Calu3 (cell line): ENCODE measurements at regions not wholly inside any gene's neighbourhood (a gene's known extent, or its start where the extent isn't known, plus 50 kb on each side); places are given as distances from the start of the nearest gene placed in this dataset.

Source experiments
- BruUV-seq: library from RNA; stranded (reverse); fragments of 400-500 nt; replicated peaks from 2 replicates; lab custom pipeline; 2021; lab: Mats Ljungman, UMichigan
- CTCF ChIA-PET: fragments of 300-600 bp; sonication (Branson Sonifier 250); formaldehyde crosslinking; loops from one replicate; lab custom pipeline; 2022; ENCODE audit warnings: antibody characterized with exemption; lab: Charles Lee
- DNase-seq: peaks from one replicate; pipeline ENCODE4 v3.0.0; 2022
- H3K27ac Mint-ChIP-seq: one replicate; pipeline ENCODE4 v1.8.0; 2022; ENCODE audit warnings: mixed read lengths; ENCODE audit not compliant: unreplicated experiment
- H3K27me3 Mint-ChIP-seq: one replicate; pipeline ENCODE4 v1.8.0; 2022; ENCODE audit warnings: mixed read lengths; ENCODE audit not compliant: unreplicated experiment
- H3K36me3 Mint-ChIP-seq: one replicate; pipeline ENCODE4 v1.8.0; 2022; ENCODE audit warnings: mild to moderate bottlenecking, moderate library complexity, mixed read lengths; ENCODE audit not compliant: insufficient read depth, unreplicated experiment
- H3K4me1 Mint-ChIP-seq: one replicate; pipeline ENCODE4 v1.8.0; 2022; ENCODE audit warnings: mild to moderate bottlenecking, low read depth, mixed read lengths; ENCODE audit not compliant: unreplicated experiment
- H3K4me3 Mint-ChIP-seq: one replicate; pipeline ENCODE4 v1.8.0; 2022; ENCODE audit warnings: mild to moderate bottlenecking, low read depth, moderate library complexity, mixed read lengths; ENCODE audit not compliant: unreplicated experiment
- H3K9me3 Mint-ChIP-seq: one replicate; pipeline ENCODE4 v1.8.0; 2022; ENCODE audit warnings: low read depth, mixed read lengths; ENCODE audit not compliant: unreplicated experiment
- intact Hi-C: fragments of 100-400 bp; cut with micrococcal nuclease; formaldehyde crosslinking; loops from one replicate; pipeline ENCODE4 v1.10.0; 2022; ENCODE audit not compliant: unreplicated experiment
- TF ChIP-seq, protein P1 (sequence below): fragments of 200-600 bp; IDR thresholded peaks from one replicate; pipeline ENCODE4 v1.8.0; 2022; ENCODE audit warnings: antibody characterized with exemption; ENCODE audit not compliant: unreplicated experiment

DNA sequence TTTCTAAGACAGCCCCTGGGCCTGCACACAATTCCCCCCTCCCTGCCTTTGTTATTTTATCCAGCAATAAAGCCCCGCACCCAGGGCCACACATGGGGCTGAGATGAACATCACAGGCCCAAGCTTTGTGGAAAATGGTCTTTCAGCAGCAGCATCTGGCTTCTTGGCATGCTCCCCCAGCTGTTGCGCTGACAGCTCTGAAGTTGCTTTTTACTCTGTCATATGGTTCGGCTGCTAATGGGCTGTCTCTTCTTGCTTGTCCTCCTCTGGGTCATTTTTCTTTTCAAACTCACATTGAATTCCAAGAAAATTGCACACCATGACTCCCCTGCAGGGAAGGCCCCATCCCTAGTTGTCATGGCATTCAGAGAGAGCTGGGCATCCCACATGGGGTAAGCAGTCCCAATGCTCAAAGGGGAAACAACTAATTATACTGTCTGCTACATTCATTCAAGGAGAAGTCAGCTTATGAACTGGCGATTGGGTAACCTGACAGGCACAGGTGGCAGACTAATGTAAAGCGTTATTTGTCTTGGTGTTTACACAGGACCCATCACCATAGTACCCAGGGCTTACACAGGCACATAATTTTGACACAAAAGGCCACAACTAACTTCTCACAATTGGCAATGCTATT, 74.0 kb upstream of the CDKN3 start:
- Mint-ChIP-seq H3K27me3 (no peaks in the 10 kb centered on the region), H3K27ac (no peak overlapping the region), H3K9me3 (no peaks in the 10 kb centered on the region), H3K36me3 (no peaks in the 10 kb centered on the region), H3K4me3 (no peak overlapping the region), H3K4me1 (no peaks in the 10 kb centered on the region)
- CTCF ChIA-PET: no interaction called here
- TF ChIP-seq, protein P1, sequence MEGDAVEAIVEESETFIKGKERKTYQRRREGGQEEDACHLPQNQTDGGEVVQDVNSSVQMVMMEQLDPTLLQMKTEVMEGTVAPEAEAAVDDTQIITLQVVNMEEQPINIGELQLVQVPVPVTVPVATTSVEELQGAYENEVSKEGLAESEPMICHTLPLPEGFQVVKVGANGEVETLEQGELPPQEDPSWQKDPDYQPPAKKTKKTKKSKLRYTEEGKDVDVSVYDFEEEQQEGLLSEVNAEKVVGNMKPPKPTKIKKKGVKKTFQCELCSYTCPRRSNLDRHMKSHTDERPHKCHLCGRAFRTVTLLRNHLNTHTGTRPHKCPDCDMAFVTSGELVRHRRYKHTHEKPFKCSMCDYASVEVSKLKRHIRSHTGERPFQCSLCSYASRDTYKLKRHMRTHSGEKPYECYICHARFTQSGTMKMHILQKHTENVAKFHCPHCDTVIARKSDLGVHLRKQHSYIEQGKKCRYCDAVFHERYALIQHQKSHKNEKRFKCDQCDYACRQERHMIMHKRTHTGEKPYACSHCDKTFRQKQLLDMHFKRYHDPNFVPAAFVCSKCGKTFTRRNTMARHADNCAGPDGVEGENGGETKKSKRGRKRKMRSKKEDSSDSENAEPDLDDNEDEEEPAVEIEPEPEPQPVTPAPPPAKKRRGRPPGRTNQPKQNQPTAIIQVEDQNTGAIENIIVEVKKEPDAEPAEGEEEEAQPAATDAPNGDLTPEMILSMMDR: no peak
- intact Hi-C loops: loop anchor here (10.0 kb wide), 1 partner anchor 388 kb away; no protein-coding TSS in a partner anchor
- no peak for DNase-seq
- no TSS peak for BruUV-seq

DNA sequence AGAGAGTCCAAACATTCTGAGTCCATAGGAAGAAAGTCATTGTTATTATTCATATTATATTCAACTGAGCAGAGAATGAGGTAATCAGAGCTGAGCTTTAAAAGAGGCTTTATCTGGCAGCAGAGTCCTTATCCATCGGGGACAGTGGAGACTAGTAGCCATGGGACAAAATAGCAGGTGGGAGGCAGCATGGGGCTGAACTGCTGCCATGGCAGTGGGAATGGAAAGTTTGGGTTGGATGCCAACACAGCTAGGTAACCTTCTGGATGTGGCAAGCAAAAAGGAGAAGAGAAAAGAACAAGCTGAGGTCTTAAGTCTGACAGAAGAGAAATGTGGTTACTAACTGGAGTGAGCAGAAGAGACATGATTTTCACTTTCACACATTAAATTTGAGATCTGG, 71.0 kb upstream of the CDKN3 start:
- BruUV-seq: no TSS peak
- Mint-ChIP-seq H3K27me3 (no peaks in the 10 kb centered on the region), H3K27ac (no peak overlapping the region), H3K4me1 (no peaks in the 10 kb centered on the region), H3K36me3 (no peaks in the 10 kb centered on the region), H3K4me3 (no peak overlapping the region), H3K9me3 (no peaks in the 10 kb centered on the region)
- intact Hi-C loops: loop anchor here (10.0 kb wide), 1 partner anchor 391 kb away; no protein-coding TSS in a partner anchor
- TF ChIP-seq, protein P1: no peak
- CTCF ChIA-PET: no interaction called here
- DNase-seq: no peak

DNA sequence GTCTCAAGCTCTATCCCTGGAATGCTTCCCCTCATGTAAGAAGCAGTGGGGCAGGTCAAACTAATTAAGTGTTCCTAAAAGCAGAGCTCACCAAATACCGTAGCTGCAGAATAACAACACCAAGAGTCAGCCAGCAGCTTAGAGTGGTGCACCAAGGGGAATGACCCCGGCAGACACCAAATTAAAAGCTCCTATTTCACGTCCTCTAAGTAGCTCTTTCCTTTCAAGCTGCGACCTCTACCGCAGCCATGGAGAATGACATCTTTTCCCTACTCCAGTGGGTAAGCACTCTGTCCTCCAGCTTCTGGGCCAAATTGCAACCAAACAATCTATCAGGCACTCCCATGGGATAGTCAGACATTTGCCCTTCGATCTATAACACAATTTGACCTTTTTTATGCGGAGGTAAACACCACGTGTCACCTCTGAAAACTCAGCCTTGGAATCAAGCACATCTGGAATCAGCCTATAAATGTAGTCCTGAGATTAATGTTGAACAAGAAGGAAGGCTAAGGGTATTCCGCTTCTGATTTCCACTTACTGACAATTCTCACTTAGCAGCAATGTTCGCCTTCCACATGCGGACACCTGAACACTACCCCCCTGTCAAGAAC, 67.6 kb upstream of the CDKN3 start:
- TF ChIP-seq, protein P1: peak; percentile 48
- CTCF ChIA-PET: interaction anchor here (0.5 to 1.6 kb wide), 20 partner anchors 10 to 791 kb away, joined by 3 to 10 read pairs (median 4); partner anchors contain the start of gene BMP4
- Mint-ChIP-seq H3K4me3 (no peak overlapping the region), H3K27ac (no peak overlapping the region), H3K36me3 (no peaks in the 10 kb centered on the region), H3K27me3 (no peaks in the 10 kb centered on the region), H3K4me1 (no peaks in the 10 kb centered on the region), H3K9me3 (no peaks in the 10 kb centered on the region)
- BruUV-seq: no TSS peak
- peak; percentile 50 for DNase-seq
- intact Hi-C loops: loop anchor here (1.0 to 10.0 kb wide), 4 partner anchors 76 to 790 kb away; no protein-coding TSS in a partner anchor

DNA sequence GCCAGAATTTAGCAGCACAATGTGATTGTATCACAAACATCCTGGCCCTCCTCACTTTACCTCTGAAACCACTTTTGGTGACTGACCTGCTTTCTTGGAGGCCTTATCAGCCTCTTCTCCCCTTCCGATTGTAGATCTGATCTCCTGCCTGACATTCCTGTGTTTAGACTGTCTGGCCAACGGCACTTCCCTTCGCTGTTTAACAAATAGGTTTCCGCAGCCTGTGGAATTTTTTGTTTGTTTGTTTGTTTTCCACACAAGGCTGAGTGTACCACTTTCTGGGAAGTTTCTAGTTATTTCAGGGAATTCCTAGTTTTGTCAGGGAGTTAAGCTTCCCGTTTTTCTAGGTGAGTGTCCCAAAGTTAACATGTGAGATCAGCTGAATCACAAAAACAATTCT, 65.9 kb upstream of the CDKN3 start:
- Mint-ChIP-seq H3K4me1 (peaks cover 6% of the 10 kb centered on the region), H3K27me3 (no peaks in the 10 kb centered on the region), H3K9me3 (no peaks in the 10 kb centered on the region), H3K4me3 (no peak overlapping the region), H3K36me3 (no peaks in the 10 kb centered on the region), H3K27ac (no peak overlapping the region)
- intact Hi-C loops: loop anchor here (10.0 kb wide), 3 partner anchors 376 to 666 kb away; partner anchors contain the start of gene BMP4
- no peak for DNase-seq
- no TSS peak for BruUV-seq
- CTCF ChIA-PET: interaction anchor here (0.7 to 1.2 kb wide), 2 partner anchors 56 to 120 kb away, joined by 4 read pairs; no protein-coding TSS in a partner anchor
- TF ChIP-seq, protein P1: no peak
